ENCODE measurements at regions not wholly inside any gene's neighbourhood (a gene's known extent, or its start where the extent isn't known, plus 50 kb on each side); places are given as distances from the start of the nearest gene placed in this dataset.

DNA sequence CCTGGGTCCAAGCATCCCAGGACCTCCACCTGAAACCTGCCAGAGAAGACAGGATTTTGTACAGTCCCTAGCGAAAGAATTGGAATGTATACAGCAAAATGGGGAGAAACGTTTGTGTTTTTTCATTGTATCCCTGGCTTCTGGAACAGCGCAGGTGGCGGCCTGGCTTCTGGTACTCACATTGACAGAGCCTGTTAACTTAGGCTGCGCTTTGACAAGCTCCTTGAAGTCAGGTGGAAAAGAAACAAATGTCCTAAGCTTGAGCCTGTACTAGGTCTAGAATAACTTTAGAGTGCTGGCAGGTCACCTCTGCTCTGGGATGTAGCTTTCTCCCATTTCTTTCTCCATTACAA, 343.7 kb upstream of the KLF3 start:
- ATAC-seq (ENCODE audit: low read depth), result no peak
- no peak overlapping the region for H3K9ac ChIP-seq (ENCODE audit: low read depth, low read length)

More for the DNA sequence above, 343.7 kb upstream of the KLF3 start:
- H2AK5ac ChIP-seq (ENCODE audit: low read depth, low read length), result no peak overlapping the region
- H3K4me3 ChIP-seq (ENCODE audit: insufficient read depth, low read depth, low read length), result no peak overlapping the region
- H3K56ac ChIP-seq (ENCODE audit: extremely low read depth, insufficient read depth, low read length), result no peak overlapping the region
- POLR2A ChIA-PET (ENCODE audit: unreplicated experiment), result no interaction called here
- no peak overlapping the region; the same call in 1 of the 2 replicates for H3K14ac ChIP-seq (replicated peaks; ENCODE audit: low read depth, low read length)
- no peak overlapping the region for H2BK15ac ChIP-seq (ENCODE audit: low read depth, low read length)
- peak overlapping the region; percentile 47 for H3K4ac ChIP-seq (ENCODE audit: low read depth, low read length)
- H4K91ac ChIP-seq (ENCODE audit: insufficient read depth, low read depth, low read length), result peak overlapping the region; percentile 35; the same call in 1 of the 2 replicates
- BruUV-seq (replicated peaks), result no TSS peak
- 0 out of 2 replicates have a peak overlapping the region, but pooled peaks have one; percentile 60 for H2BK120ac ChIP-seq (ENCODE audit: low read depth, low read length)
- no peak overlapping the region for H2BK20ac ChIP-seq (ENCODE audit: low read depth, low read length)
- intact Hi-C loops (cut with micrococcal nuclease), result loop anchor here (1.0 to 5.0 kb wide), 2 partner anchors 242 to 355 kb away; no protein-coding TSS in a partner anchor
- H3K9me3 ChIP-seq (ENCODE audit: control insufficient read depth, insufficient read depth, low read length), result no peaks in the 10 kb centered on the region; the same call in 1 of the 2 replicates
- peaks cover 6% of the 10 kb centered on the region for H3K4me1 ChIP-seq (ENCODE audit: control insufficient read depth, insufficient read depth, low read length)
- no peak overlapping the region for H3K23ac ChIP-seq (ENCODE audit: low read depth, low read length)
- H4K5ac ChIP-seq (ENCODE audit: low read depth, low read length), result no peak overlapping the region
- H3K79me1 ChIP-seq (ENCODE audit: low read depth in 1 of 2, low read length in 2 of 2), result no peaks in the 10 kb centered on the region
- no peak for DNase-seq
- peak overlapping the region in 1 of 2 experiments; percentile 70; a peak in 2 of 4 replicates for H4K8ac ChIP-seq (ENCODE audit: low read depth in 2 of 2, low read length in 2 of 2)
- no peak overlapping the region for H3K18ac ChIP-seq (ENCODE audit: low read depth, low read length)
- CTCF ChIA-PET, result interaction anchor here (1.0 to 1.9 kb wide), 4 partner anchors 20 to 362 kb away, joined by 4 to 6 read pairs (median 6); no protein-coding TSS in a partner anchor
- no peak overlapping the region for H3K4me2 ChIP-seq (ENCODE audit: low read depth, low read length)
- peak overlapping the region; percentile 77 for H2AFZ ChIP-seq (replicated peaks; ENCODE audit: low read length, poor library complexity)
- H2BK5ac ChIP-seq (ENCODE audit: low read depth, low read length, poor library complexity, severe bottlenecking), result no peak overlapping the region
- dilution Hi-C loops (cut with HindIII; ENCODE audit: low sequenced_read_pairs, unreplicated experiment), result no loop called here
- in situ Hi-C loops (cut with MboI; ENCODE audit: low sequenced_read_pairs), result no loop called here
- H3K27ac ChIP-seq (ENCODE audit: insufficient read depth, low read length), result no peak overlapping the region
- no peaks in the 10 kb centered on the region for H3K27me3 ChIP-seq (ENCODE audit: control insufficient read depth, insufficient read depth, low read length)
- WGBS, 2 experiments (ENCODE audit: extremely low coverage in 2 of 2, insufficient read length in 1 of 2), result 83% methylated on average over 3 of the region's 5 CpGs; no CpG with 5 or more reads in 1 of the 2 experiments
- H3K36me3 ChIP-seq (ENCODE audit: control insufficient read depth, insufficient read depth, low read length), result no peaks in the 10 kb centered on the region
- TF ChIP-seq MAFK (IDR thresholded peaks at IDR 0.05; ENCODE audit: low read depth, low read length), result no peak
- no peak overlapping the region for H2AK9ac ChIP-seq (replicated peaks; ENCODE audit: low read depth, low read length, poor library complexity)
- no peaks in the 10 kb centered on the region for H4K20me1 ChIP-seq (ENCODE audit: insufficient read depth, low read length)
- H3K9me1 ChIP-seq (ENCODE audit: insufficient read depth, low read length), result no peaks in the 10 kb centered on the region; the same call in 1 of the 2 replicates

All from IMR-90 (cell line).